Right lobe of liver (tissue), 4 donors: ENCODE measurements at regions not wholly inside any gene's neighbourhood (a gene's known extent, or its start where the extent isn't known, plus 50 kb on each side); places are given as distances from the start of the nearest gene placed in this dataset.

Experiments used
- CTCF ChIP-seq, 4 donors: fragments of 200-600 bp in 3 of 4; fragments of 450-650 bp in 1 of 4; IDR thresholded peaks; one replicate each; pipeline versions ENCODE4 v1.5.1 to v1.8.0; 2016 to 2022; ENCODE audit warnings: antibody characterized with exemption in 4 of 4, mild to moderate bottlenecking in 2 of 4
- POLR2A ChIP-seq: fragments of 450-650 bp; IDR thresholded peaks from one replicate; pipeline ENCODE4 v1.6.1; 2017; ENCODE audit warnings: antibody characterized with exemption, mild to moderate bottlenecking
- donor health status: DM: no; HTN: no; CAD: no.
- donor health status: DM: no; HTN: no; CAD: no.
- donor health status: DM: no; HTN: yes; CAD: no.

DNA sequence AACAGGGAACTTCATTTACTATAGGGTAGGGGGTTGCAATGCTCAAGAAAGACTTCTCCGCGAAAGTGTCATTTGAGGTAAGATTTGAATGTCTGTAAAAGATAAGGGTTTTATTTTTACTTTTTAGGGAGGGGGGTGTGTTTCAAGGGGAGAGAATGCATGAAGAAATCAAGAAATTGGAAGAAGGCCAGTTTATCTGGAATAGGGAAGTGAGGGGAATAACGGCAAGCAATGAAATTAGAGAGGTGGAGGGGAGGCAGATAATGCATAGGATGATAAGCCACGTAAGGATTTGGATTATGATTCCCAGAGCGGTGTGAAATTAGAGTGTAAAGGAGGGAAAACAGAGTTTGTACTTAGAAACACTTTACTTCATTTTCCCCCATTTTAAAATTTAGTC, 63.0 kb upstream of the MB21D2 start:
- TF ChIP-seq CTCF (IDR thresholded peaks at IDR 0.05) (no peak), POLR2A (no peak)
